ENCODE measurements at regions not wholly inside any gene's neighbourhood (a gene's known extent, or its start where the extent isn't known, plus 50 kb on each side); places are given as distances from the start of the nearest gene placed in this dataset.

GRCh38 chr4:90060039-90060438 lies 67.2 kb upstream of the CCSER1 start:
- DNase-seq = no peak
- Histone ChIP-seq H3K4me3 (ENCODE audit: low read length) (no peak overlapping the region), H3K4me1 (ENCODE audit: control insufficient read depth, insufficient read depth, low read length) (no peaks in the 10 kb centered on the region), H3K27me3 (ENCODE audit: control insufficient read depth, insufficient read depth, low read length) (no peaks in the 10 kb centered on the region), H3K27ac (ENCODE audit: low read length) (no peak overlapping the region), H3K36me3 (ENCODE audit: control insufficient read depth, insufficient read depth, low read length) (no peaks in the 10 kb centered on the region), H3K9me3 (replicated peaks; ENCODE audit: control insufficient read depth, low read depth, low read length) (no peaks in the 10 kb centered on the region)
- no CpG with 5 or more reads among the region's 4 CpGs for WGBS (ENCODE audit: insufficient coverage)

- Histone ChIP-seq H3K4me1 (ENCODE audit: control insufficient read depth, insufficient read depth, low read length) (no peaks in the 10 kb centered on the region), H3K27ac (ENCODE audit: low read length) (no peak overlapping the region), H3K9me3 (replicated peaks; ENCODE audit: control insufficient read depth, low read depth, low read length) (no peaks in the 10 kb centered on the region), H3K36me3 (ENCODE audit: control insufficient read depth, insufficient read depth, low read length) (no peaks in the 10 kb centered on the region), H3K27me3 (ENCODE audit: control insufficient read depth, insufficient read depth, low read length) (no peaks in the 10 kb centered on the region), H3K4me3 (ENCODE audit: low read length) (no peak overlapping the region)
- no CpG with 5 or more reads among the region's 1 CpG for WGBS (ENCODE audit: insufficient coverage)
- DNase-seq = no peak
Observed at GRCh38 chr4:90061881-90062280, 65.3 kb upstream of the CCSER1 start.

- WGBS (ENCODE audit: insufficient coverage) = no CpG with 5 or more reads among the region's 4 CpGs
Observed at GRCh38 chr4:90064196-90064595, 63.0 kb upstream of the CCSER1 start.

GRCh38 chr4:90069151-90069550 lies 58.0 kb upstream of the CCSER1 start:
- H3K4me1 ChIP-seq (ENCODE audit: control insufficient read depth, insufficient read depth, low read length) = no peaks in the 10 kb centered on the region
- DNase-seq = no peak
- H3K4me3 ChIP-seq (ENCODE audit: low read length) = no peak overlapping the region

More at GRCh38 chr4:90064196-90064595, 63.0 kb upstream of the CCSER1 start:
- Histone ChIP-seq H3K4me1 (ENCODE audit: control insufficient read depth, insufficient read depth, low read length) (no peaks in the 10 kb centered on the region), H3K27ac (ENCODE audit: low read length) (no peak overlapping the region), H3K9me3 (replicated peaks; ENCODE audit: control insufficient read depth, low read depth, low read length) (no peaks in the 10 kb centered on the region), H3K27me3 (ENCODE audit: control insufficient read depth, insufficient read depth, low read length) (no peaks in the 10 kb centered on the region), H3K4me3 (ENCODE audit: low read length) (no peak overlapping the region), H3K36me3 (ENCODE audit: control insufficient read depth, insufficient read depth, low read length) (no peaks in the 10 kb centered on the region)
- DNase-seq = no peak

GRCh38 chr4:90071289-90072235 lies 55.6 kb upstream of the CCSER1 start:
- H3K27ac ChIP-seq (ENCODE audit: low read length) = no peak overlapping the region
- no peaks in the 10 kb centered on the region for H3K9me3 ChIP-seq (replicated peaks; ENCODE audit: control insufficient read depth, low read depth, low read length)
- H3K36me3 ChIP-seq (ENCODE audit: control insufficient read depth, insufficient read depth, low read length) = no peaks in the 10 kb centered on the region
- H3K27me3 ChIP-seq (ENCODE audit: control insufficient read depth, insufficient read depth, low read length) = no peaks in the 10 kb centered on the region
- no peak overlapping the region for H3K4me3 ChIP-seq (ENCODE audit: low read length)
- WGBS (ENCODE audit: insufficient coverage) = 77% methylated on average over 4 of the region's 11 CpGs
- H3K4me1 ChIP-seq (ENCODE audit: control insufficient read depth, insufficient read depth, low read length) = no peaks in the 10 kb centered on the region
- peak; percentile 51 for DNase-seq

More at GRCh38 chr4:90069151-90069550, 58.0 kb upstream of the CCSER1 start:
- H3K9me3 ChIP-seq (replicated peaks; ENCODE audit: control insufficient read depth, low read depth, low read length) = no peaks in the 10 kb centered on the region
- H3K27me3 ChIP-seq (ENCODE audit: control insufficient read depth, insufficient read depth, low read length) = no peaks in the 10 kb centered on the region
- H3K36me3 ChIP-seq (ENCODE audit: control insufficient read depth, insufficient read depth, low read length) = no peaks in the 10 kb centered on the region
- no CpG with 5 or more reads among the region's 1 CpG for WGBS (ENCODE audit: insufficient coverage)
- H3K27ac ChIP-seq (ENCODE audit: low read length) = no peak overlapping the region

GRCh38 chr4:90074322-90074886 lies 52.8 kb upstream of the CCSER1 start:
- Histone ChIP-seq H3K27me3 (ENCODE audit: control insufficient read depth, insufficient read depth, low read length) (no peaks in the 10 kb centered on the region), H3K4me3 (ENCODE audit: low read length) (no peak overlapping the region), H3K4me1 (ENCODE audit: control insufficient read depth, insufficient read depth, low read length) (no peaks in the 10 kb centered on the region), H3K9me3 (replicated peaks; ENCODE audit: control insufficient read depth, low read depth, low read length) (no peaks in the 10 kb centered on the region), H3K27ac (ENCODE audit: low read length) (no peak overlapping the region), H3K36me3 (ENCODE audit: control insufficient read depth, insufficient read depth, low read length) (no peaks in the 10 kb centered on the region)
- DNase-seq = no peak
- WGBS (ENCODE audit: insufficient coverage) = 70% methylated on average over 2 of the region's 3 CpGs
